ENCODE measurements at regions not wholly inside any gene's neighbourhood (a gene's known extent, or its start where the extent isn't known, plus 50 kb on each side); places are given as distances from the start of the nearest gene placed in this dataset.

DNA sequence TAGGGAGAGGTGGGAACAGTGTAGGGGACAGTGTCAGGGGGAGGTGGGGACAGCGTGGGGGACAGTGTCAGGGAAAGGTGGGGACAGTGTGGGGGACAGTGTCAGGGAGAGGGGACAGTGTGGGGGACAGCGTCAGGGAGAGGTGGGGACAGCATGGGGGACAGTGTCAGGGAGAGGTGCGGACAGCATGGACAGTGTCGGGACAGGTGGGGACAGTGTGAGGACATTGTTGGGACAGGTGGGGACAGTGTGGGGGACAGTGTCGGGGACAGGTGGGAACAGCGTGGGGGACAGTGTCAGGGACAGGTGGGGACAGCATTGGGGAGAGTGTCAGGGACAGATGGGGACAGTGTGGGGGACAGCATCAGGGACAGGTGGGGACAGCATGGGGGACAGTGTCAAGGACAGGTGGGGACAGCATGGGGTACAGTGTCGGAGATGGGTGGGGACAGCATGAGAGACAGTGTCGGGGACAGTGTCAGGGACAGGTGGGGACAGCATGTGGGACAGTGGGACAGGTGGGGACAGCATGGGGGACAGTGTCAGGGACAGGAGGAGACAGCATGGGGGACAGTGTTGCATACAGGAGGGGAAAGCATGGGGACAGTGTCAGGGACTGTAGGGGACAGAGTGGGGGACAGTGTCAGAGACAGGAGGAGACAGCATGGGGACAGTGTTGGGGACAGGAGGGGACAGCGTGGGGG, 139.0 kb downstream of the TMEM121 start:
- TF ChIP-seq, protein P1, sequence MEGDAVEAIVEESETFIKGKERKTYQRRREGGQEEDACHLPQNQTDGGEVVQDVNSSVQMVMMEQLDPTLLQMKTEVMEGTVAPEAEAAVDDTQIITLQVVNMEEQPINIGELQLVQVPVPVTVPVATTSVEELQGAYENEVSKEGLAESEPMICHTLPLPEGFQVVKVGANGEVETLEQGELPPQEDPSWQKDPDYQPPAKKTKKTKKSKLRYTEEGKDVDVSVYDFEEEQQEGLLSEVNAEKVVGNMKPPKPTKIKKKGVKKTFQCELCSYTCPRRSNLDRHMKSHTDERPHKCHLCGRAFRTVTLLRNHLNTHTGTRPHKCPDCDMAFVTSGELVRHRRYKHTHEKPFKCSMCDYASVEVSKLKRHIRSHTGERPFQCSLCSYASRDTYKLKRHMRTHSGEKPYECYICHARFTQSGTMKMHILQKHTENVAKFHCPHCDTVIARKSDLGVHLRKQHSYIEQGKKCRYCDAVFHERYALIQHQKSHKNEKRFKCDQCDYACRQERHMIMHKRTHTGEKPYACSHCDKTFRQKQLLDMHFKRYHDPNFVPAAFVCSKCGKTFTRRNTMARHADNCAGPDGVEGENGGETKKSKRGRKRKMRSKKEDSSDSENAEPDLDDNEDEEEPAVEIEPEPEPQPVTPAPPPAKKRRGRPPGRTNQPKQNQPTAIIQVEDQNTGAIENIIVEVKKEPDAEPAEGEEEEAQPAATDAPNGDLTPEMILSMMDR (IDR thresholded peaks at IDR 0.05) = no peak
- no peak for TF ChIP-seq POLR2A (IDR thresholded peaks at IDR 0.05)

Data from body of pancreas (tissue), 4 donors.